GM18867 (cell line): ENCODE measurements at regions not wholly inside any gene's neighbourhood (a gene's known extent, or its start where the extent isn't known, plus 50 kb on each side); places are given as distances from the start of the nearest gene placed in this dataset.

Experiments
- ATAC-seq: cut with Tn5 transposase; IDR thresholded peaks from one replicate; pipeline ENCODE4 v1.9.1; 2021; ENCODE audit warnings: mild to moderate bottlenecking, moderate library complexity; ENCODE audit not compliant: unreplicated experiment

DNA sequence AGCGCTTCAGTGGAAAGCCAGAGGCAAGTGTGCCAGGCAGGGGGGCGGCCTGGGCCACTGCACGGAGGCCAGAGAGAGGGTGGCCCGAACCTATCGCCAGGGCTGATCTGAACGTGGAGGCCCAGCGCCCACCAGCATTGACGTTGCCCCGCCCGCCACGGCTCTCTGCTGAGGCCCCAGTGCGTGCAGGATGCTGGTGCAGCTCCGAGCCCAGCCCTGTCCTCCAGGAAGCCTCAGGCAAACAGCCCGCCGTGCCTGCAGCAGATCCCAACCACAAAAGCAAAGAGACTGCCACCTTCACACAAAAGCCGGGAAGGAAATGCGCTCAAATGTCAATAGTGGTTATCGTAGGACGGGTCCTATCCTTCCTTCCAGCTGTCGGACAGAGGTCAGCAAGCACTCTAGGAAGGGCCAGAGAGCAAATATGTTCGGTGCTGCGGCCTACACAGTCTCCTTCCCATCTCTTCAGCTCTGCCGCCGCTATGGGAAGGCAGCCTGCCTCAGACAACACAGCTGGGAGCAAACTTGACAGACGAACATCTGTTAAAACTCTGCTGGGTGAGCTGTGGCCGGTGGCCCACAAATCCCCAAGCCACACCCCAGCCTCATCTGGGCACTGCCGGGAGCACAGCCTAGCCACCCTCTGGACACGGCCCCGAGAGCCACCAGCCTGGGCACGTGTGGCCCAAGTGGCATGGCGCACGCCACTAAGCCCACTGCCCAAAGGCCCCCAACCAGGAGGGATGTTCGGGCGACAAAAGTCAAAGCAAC is 146.2 kb downstream of the CRYBB2 start:
- ATAC-seq: no peak

DNA sequence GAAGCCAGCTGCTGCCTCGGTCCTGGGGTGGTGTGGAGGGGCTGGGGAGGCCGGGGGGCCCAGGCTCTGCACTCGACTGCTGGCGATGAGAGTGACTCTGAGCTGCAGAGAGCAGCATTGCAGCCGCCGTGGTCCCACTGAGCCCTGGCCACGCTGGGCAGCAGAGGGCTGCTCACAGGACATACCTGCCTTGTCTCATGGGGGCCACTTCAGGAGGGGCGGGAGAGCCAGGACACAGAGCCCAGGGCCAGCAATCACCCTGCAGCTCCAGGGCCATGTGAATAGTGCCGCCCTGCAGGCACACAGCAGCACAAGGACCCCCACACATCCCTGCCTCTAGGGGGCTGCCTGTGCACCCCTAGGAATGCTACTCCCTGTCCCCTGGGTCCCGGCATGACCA is 147.0 kb downstream of the CRYBB2 start:
- no peak for ATAC-seq

DNA sequence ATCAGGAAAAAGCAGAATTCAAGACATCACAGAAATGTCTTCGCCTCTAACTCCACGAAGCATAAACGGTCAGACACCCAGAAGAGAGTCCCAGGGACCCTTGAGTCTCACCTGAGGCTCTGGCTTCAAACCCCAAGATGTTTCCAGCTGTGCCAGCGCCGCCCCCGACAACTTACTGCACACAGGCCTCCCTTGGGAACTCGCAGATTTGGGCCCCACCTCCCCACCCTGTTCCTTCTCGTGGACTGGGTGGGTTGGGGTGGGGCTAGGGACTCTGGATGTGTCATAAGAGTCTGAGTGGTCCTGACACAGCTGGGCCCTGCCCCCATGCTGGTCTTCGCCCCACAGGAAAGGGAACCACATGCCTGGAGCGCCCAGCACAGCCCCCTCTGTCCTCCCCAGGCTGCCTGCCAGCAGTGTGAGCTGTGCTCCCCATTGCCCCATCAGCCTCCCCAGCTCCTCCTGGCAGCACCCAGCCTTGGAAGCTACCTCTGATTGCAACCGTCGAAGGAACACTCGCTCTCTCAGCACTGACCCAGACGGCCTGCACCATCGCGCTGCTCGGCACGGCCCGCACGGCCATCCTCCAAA is 147.5 kb downstream of the CRYBB2 start:
- no peak for ATAC-seq

DNA sequence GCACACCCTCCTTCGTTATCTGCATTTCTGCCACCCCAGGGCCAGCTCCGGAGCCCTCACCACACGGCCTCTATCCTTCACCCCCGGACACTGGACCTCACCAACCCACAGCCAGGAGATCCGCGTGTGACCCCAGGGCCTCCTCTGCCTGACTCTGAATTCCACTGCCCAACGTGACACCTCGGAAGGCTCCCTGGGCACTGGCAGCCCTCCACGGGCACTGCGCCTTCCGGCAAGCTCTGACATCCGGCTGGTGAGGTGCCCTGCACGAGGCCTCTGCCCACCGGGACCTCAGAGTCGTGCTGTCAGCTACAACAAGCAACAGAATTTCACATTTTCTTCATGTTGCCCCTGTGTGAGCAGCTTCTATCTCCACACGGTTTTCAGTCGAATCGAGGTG is 148.3 kb downstream of the CRYBB2 start:
- ATAC-seq: no peak

DNA sequence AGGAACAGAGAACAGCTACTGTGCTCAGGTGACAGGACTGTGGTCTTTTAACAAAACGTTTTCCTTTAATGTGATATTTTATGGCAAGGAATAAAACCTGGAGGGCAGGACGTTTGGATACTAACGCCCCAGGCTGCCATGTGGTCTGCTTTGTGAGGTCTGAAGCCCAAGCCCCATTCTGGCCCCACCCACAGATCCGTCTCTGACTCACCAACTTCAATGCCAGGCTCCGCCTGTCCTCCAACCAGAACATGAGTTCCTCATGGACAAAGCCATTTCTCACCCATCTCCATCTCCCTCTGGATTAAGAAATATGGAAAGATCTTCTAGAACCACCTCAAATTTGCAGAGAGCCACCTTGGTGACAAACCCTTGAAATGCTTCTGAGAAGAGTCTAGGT is 148.8 kb downstream of the CRYBB2 start:
- ATAC-seq: no peak

GRCh38 chr22:25369041-25369440 is 149.6 kb downstream of the CRYBB2 start:
- ATAC-seq: no peak

DNA sequence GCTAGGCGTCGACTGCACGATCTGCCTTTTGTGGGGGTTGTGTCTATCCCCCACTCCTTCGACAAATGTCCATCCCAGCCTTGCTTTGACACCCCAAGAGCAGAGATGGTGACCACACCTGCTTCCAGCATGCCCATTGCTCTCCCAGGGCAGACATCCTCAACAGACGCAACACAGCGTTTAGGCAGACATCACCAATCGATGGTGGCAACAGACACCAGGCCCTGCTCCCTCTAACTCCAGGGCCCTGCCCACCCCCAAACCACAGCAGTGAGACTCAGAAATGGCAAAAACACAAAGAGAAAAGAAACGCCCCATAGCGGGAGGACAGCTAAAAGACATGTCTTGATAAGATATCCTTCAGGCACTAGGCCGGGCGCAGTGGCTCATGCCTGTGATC is 150.9 kb downstream of the CRYBB2 start:
- ATAC-seq: no peak

DNA sequence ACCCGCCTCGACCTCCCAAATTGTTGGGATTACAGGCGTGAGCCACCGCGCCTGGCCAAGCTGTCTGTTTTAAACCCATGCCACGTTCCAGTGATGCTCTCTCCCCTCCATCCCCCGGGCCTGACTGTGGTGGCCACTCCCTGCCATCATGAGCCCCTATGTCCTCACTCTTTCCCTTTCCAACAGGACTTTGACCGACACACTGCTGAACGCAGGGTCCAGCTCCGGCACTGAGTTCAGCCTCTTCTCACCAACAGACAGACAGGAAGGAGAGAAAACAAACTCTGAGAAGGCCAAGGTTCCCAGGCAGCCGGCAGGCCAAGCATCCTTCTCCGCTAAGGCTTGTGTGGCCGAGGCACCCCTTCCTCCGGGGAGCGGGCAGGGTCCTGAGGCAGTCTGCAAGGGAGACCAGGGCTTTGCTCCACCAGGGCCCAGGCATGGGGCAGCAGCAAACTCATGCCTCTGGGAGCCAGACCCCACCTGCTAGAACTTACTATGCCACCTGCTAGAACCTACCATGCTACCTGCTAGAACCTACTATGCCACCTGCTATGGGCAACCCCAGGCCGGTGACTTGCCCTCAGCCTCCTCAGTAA is 152.7 kb downstream of the CRYBB2 start:
- ATAC-seq: no peak

- no peak for ATAC-seq
Observed at GRCh38 chr22:25373961-25374360, 154.5 kb downstream of the CRYBB2 start.

GRCh38 chr22:25374869-25375268 is 155.4 kb downstream of the CRYBB2 start:
- ATAC-seq: no peak

- ATAC-seq: no peak
Observed at GRCh38 chr22:25375683-25376082, 156.2 kb downstream of the CRYBB2 start.

DNA sequence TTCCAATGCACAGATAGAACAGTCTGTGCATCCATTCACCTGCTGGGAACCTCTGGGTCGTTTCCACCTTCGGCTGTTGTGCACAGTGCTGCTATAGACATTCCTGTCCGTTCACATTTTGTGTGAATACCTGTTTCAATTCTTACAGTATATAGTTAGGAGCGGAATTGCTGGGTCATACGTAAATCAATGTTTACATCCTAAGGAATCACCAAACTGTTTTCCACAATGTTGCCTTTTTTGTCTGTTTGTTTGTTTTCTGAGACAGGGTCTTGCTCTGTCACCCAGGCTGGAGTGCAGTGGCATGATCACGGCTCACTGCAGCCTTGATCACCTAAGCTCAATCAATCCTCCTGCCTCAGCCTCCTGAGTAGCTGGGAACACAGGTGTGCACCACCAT is 158.3 kb downstream of the CRYBB2 start:
- ATAC-seq: no peak

DNA sequence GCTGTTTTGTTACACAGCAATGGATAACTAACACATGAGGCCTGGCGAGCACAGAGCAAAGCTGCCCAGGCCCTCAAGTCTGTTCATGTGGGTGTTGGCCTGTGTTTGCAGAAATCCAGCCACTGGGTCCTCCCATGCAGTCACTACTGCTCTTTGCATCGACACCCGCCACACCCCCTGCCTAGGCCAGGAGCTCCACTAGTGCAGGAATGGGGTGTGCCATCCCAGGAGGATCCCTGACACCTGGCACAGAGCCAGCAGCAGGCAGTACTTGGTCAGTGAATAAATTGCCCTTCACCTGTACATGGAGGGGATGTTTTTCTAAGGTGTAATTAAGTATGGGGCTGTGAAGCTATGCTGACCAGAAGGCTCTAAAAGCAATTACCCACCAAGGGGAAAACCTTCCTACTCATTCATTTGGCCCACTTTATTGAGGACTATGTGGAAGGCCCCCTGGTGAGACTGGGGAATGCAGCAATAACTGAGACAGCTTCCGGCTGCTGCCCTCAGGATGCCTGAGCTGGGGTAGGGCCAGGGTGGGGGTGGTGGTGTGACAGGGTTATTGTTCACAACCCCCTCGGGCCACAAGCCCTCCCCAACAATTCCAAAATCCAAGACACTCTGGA is 160.8 kb downstream of the CRYBB2 start:
- no peak for ATAC-seq

DNA sequence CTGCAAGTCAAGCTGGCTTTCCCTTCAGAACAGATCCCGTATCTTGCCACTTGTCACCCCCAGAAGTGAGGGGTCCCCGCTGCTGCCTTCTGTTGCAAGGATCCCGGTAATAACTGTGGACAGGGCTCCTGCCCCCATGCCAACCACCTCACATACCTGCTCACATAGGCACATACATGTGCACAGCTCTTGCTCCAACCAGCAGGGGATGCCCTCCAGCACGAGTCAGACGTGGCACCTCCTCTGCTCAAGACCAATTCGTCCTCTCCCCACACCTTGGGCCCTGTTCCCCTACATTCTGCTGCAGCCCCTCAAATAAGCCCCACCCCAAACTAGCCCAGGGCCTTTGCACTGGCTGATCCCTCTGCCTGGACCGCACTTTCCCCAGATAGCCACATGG is 163.3 kb downstream of the CRYBB2 start:
- ATAC-seq: no peak

GRCh38 chr22:25383278-25383820 is 163.9 kb downstream of the CRYBB2 start:
- ATAC-seq: no peak

DNA sequence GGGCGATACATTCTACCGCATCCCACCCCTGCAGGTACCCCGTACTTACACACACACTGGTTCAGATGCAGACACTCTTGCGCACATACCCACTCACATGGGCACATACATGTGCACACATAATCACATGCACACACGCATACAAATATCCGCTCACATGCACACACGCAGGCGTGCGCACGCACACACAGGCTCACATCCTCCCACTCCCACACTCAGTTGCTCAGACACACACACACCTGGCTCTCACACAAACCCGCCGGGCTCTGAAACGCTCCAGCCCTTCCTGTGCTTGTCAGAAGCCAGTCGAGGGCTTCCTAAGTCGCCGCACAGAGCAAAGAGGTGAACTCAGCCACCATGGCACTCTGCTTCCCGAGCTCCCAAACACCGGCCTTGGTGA is 164.5 kb downstream of the CRYBB2 start:
- ATAC-seq: no peak

DNA sequence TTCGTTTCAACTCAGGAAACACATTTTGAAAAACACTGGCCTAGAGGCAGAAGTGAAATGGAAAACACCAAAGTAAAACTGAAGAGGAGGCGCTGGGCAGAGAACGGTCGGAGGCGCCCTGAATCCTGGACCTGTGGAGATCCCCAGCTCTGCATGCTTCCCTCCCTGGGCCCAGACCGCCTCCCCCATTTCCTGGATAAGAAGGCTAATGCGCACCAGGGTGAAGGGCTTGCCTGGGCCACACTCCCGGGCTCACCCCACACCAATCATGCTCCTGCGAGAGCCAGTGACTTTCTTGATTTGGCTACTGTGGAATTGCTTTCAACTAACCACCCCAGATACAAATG is 167.1 kb downstream of the CRYBB2 start:
- ATAC-seq: no peak

- no peak for ATAC-seq
Observed at GRCh38 chr22:25388415-25388814, 169.0 kb downstream of the CRYBB2 start.

GRCh38 chr22:25388866-25389540 is 169.6 kb downstream of the CRYBB2 start:
- ATAC-seq: no peak

- no peak for ATAC-seq
Observed at GRCh38 chr22:25389541-25389919, 170.1 kb downstream of the CRYBB2 start.
